GM12878 (cell line): ENCODE measurements at regions not wholly inside any gene's neighbourhood (a gene's known extent, or its start where the extent isn't known, plus 50 kb on each side); places are given as distances from the start of the nearest gene placed in this dataset.

Experiments used
- ATAC-seq: fragments of 200-7000 bp; cut with Tn5 transposase; 3 replicates; pipeline ENCODE4 v1.9.1; 2020; ENCODE audit warnings: mild to moderate bottlenecking, moderate library complexity
- BruUV-seq: library from RNA; stranded (reverse); fragments of 400-500 nt; replicated peaks from 2 replicates; lab custom pipeline; 2021; lab: Mats Ljungman, UMichigan
- CTCF ChIA-PET: fragments of 300-600 bp; sonication (Branson Sonifier 250); formaldehyde crosslinking; extraction: SDS; loops from one replicate; lab custom pipeline; 2021; ENCODE audit warnings: inconsistent platforms; lab: Yijun Ruan, JAX
- POLR2A ChIA-PET: fragments of 350-600 bp; formaldehyde crosslinking; extraction: SDS; loops from one replicate; lab custom pipeline; 2021; ENCODE audit warnings: inconsistent platforms; lab: Charles Lee
- RAD21 ChIA-PET: fragments of 300-600 bp; sonication (Branson Sonifier 250); formaldehyde crosslinking; loops from one replicate; lab custom pipeline; 2023; ENCODE audit warnings: antibody characterized with exemption; ENCODE audit not compliant: unreplicated experiment; lab: Charles Lee
- SMC1A ChIA-PET: fragments of 300-600 bp; sonication (Branson Sonifier 250); formaldehyde crosslinking; loops from one replicate; lab custom pipeline; 2023; ENCODE audit not compliant: unreplicated experiment, uncharacterized antibody; lab: Charles Lee
- DNase-seq: peaks from one replicate; pipeline ENCODE4 v3.0.0-alpha.2; 2011; ENCODE audit warnings: low read depth, low spot score
- FAIRE-seq: peaks from 3 replicates; lab custom pipeline; 2011; peaks lifted over from hg19 to GRCh38; lab: Jason Lieb, UNC
- H2AFZ ChIP-seq: 2 replicates; pipeline ENCODE4 v1.6.0; 2011; ENCODE audit warnings: low read depth, low read length, control low read depth; ENCODE audit not compliant: control insufficient read depth
- H3K27ac ChIP-seq: 2 replicates; pipeline ENCODE4 v1.5.1; 2011; ENCODE audit warnings: control low read depth; ENCODE audit not compliant: control insufficient read depth, insufficient read depth
- H3K27me3 ChIP-seq, 2 experiments: replicated peaks in 1 of 2; 2 replicates each; pipeline versions ENCODE4 v1.6.0 to v1.6.1; 2011; ENCODE audit warnings: low read length in 1 of 2; ENCODE audit not compliant: control insufficient read depth in 2 of 2, insufficient read depth in 2 of 2
- H3K36me3 ChIP-seq, 2 experiments: 2 replicates each; pipeline ENCODE4 v1.5.1; 2011; ENCODE audit warnings: low read length in 1 of 2; ENCODE audit not compliant: control insufficient read depth in 2 of 2, insufficient read depth in 2 of 2
- H3K4me1 ChIP-seq: 2 replicates; pipeline ENCODE4 v1.6.1; 2011; ENCODE audit warnings: mild to moderate bottlenecking, low read length, moderate library complexity, mixed read lengths; ENCODE audit not compliant: control insufficient read depth, insufficient read depth
- H3K4me2 ChIP-seq: 2 replicates; pipeline ENCODE4 v1.6.0; 2011; ENCODE audit warnings: control low read depth; ENCODE audit not compliant: control insufficient read depth, insufficient read depth
- H3K4me3 ChIP-seq: fragments of 200-600 bp; sonication (generic); 2 replicates; pipeline ENCODE4 v1.5.1; 2016
- H3K79me2 ChIP-seq: 2 replicates; pipeline ENCODE4 v1.6.0; 2011; ENCODE audit warnings: low read length; ENCODE audit not compliant: control insufficient read depth, insufficient read depth
- H3K9ac ChIP-seq: 2 replicates; pipeline ENCODE4 v1.8.0; 2011; ENCODE audit warnings: low read length, control low read depth, mixed read lengths; ENCODE audit not compliant: control insufficient read depth, insufficient read depth
- H3K9me3 ChIP-seq: replicated peaks from 3 replicates; pipeline ENCODE4 v1.5.1; 2011; ENCODE audit warnings: mild to moderate bottlenecking, low read length; ENCODE audit not compliant: control insufficient read depth, insufficient read depth
- H4K20me1 ChIP-seq: 2 replicates; pipeline ENCODE4 v1.6.0; 2011; ENCODE audit not compliant: control insufficient read depth, insufficient read depth
- ATF2 ChIP-seq: IDR thresholded peaks from 2 replicates; pipeline ENCODE4 v1.6.1; 2012; ENCODE audit warnings: low read length, inconsistent platforms
- CUX1 ChIP-seq: IDR thresholded peaks from 2 replicates; pipeline ENCODE4 v1.6.1; 2012; ENCODE audit warnings: improper control_type of control experiment, low read depth, low read length; ENCODE audit not compliant: insufficient replicate concordance
- HSF1 ChIP-seq: fragments of 150-350 bp; IDR thresholded peaks from 2 replicates; pipeline ENCODE4 v1.6.1; 2014; ENCODE audit warnings: mild to moderate bottlenecking, low read depth, low read length
- IKZF1 ChIP-seq: fragments of 450-650 bp; conservative IDR thresholded peaks from 2 replicates; pipeline ENCODE4 v1.6.1; 2017; ENCODE audit warnings: antibody characterized with exemption, mild to moderate bottlenecking
- IKZF2 ChIP-seq, 2 experiments: fragments of 450-650 bp; IDR thresholded peaks; 2 replicates each; pipeline ENCODE4 v1.6.1; 2017; ENCODE audit warnings: mild to moderate bottlenecking in 2 of 2, moderate library complexity in 2 of 2
- MYC ChIP-seq: IDR thresholded peaks from 2 replicates; pipeline ENCODE4 v1.6.1; 2011; ENCODE audit warnings: mild to moderate bottlenecking, low read length, moderate library complexity, inconsistent platforms; ENCODE audit not compliant: insufficient read depth, insufficient replicate concordance, insufficient read length, severe bottlenecking
- NFXL1 ChIP-seq: fragments of 450-650 bp; IDR thresholded peaks from 2 replicates; pipeline ENCODE4 v1.6.1; 2017; ENCODE audit warnings: antibody characterized with exemption, mild to moderate bottlenecking, borderline replicate concordance
- PAX8 ChIP-seq: fragments of 450-650 bp; IDR thresholded peaks from 2 replicates; pipeline ENCODE4 v1.6.1; 2017; ENCODE audit warnings: mild to moderate bottlenecking, moderate library complexity
- SIN3A ChIP-seq: IDR thresholded peaks from 2 replicates; pipeline ENCODE4 v1.6.1; 2012; ENCODE audit warnings: low read depth, low read length, improper control_type of control experiment
- ZNF207 ChIP-seq: fragments of 450-650 bp; IDR thresholded peaks from 2 replicates; pipeline ENCODE4 v1.6.1; 2014; ENCODE audit warnings: antibody characterized with exemption, mild to moderate bottlenecking, borderline replicate concordance
- ZNF384 ChIP-seq: IDR thresholded peaks from 2 replicates; pipeline ENCODE4 v1.6.1; 2012; ENCODE audit warnings: low read depth, mild to moderate bottlenecking, low read length, improper control_type of control experiment, borderline replicate concordance
- ZZZ3 ChIP-seq: IDR thresholded peaks from 2 replicates; pipeline ENCODE4 v1.6.1; 2011; ENCODE audit warnings: low read depth; ENCODE audit not compliant: control insufficient read depth, insufficient read length
- WGBS: methylation state at CpG from one replicate; pipeline ENCODE4 v1.1.6; 2016; ENCODE audit warnings: low lambda C conversion rate; ENCODE audit not compliant: insufficient replicate concordance, insufficient coverage; ENCODE audit errors: missing lambda C conversion rate; 5-methylcytosine and 5-hydroxymethylcytosine counted together
- in situ Hi-C: fragments of 300-500 bp; cut with MboI; formaldehyde crosslinking; loops from 9 replicates; pipeline ENCODE4 v1.14.3; 2018; ENCODE audit warnings: mixed read lengths
- intact Hi-C: fragments of 100-400 bp; cut with micrococcal nuclease; formaldehyde crosslinking; loops from one replicate; pipeline ENCODE4 v1.14.2; 2022; ENCODE audit not compliant: unreplicated experiment
- TF ChIP-seq, protein P1 (sequence below): fragments of 450-650 bp; IDR thresholded peaks from 2 replicates; pipeline ENCODE4 v1.6.1; 2017; ENCODE audit warnings: mild to moderate bottlenecking

- no peak for TF ChIP-seq ATF2
These were observed 495.6 kb upstream of the B3GAT1 start (continued) for GRCh38 chr11:134907636-134908035.

DNA sequence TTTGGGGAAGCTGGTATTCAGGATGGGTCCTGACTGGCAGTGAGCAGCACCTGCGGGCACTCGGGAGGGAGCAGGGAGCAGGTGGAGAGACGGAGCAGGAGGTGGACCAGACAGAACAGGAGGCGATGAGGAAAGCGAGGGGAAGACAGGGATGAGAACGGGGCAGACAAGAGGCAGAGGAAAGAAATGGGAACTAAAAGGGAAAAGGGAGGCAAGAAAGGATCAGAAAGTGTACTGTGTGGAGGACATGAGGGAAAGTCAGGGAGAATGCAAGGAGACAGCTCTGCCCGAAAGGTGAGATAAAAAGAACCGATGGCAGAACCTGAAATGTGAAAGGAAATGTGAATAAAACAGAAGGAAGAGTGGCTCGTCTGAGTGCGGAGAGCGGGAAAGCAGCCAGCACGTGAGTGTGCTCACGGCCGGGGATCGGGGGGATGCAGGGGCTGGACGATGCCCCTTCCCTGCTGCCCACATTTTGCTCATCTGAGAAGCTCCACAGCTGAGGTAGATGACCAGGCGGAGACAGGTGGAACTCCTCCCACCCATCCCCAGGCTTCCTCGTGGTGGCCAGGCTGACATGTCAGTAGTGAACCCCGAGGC lies 494.4 kb upstream of the B3GAT1 start:
- no peaks in the 10 kb centered on the region for H3K9me3 ChIP-seq
- DNase-seq (no peak), ATAC-seq (no peak), FAIRE-seq (no peak)
- no peaks in the 10 kb centered on the region for H3K4me1 ChIP-seq
- in situ Hi-C loops (no loop called here), intact Hi-C loops (no loop called here)
- H2AFZ ChIP-seq, result no peak overlapping the region
- ChIA-PET RAD21 (no interaction called here), POLR2A (no interaction called here), SMC1A (no interaction called here), CTCF (no interaction called here)
- H3K36me3 ChIP-seq, result no peaks in the 10 kb centered on the region
- H3K4me2 ChIP-seq, result no peak overlapping the region
- BruUV-seq, result no TSS peak
- H3K27me3 ChIP-seq, result peaks cover 2 to 4% of the 10 kb centered on the region in 2 experiments; a peak in 3 of 4 replicates
- peaks cover 2% of the 10 kb centered on the region; the same call in 1 of the 2 replicates for H4K20me1 ChIP-seq
- no peak overlapping the region for H3K4me3 ChIP-seq
- WGBS, result 36% methylated on average over 19 of the region's 19 CpGs
- H3K79me2 ChIP-seq, result no peaks in the 10 kb centered on the region
- H3K9ac ChIP-seq, result no peak overlapping the region
- no peak overlapping the region for H3K27ac ChIP-seq
- TF ChIP-seq ZNF207, result no peak
- no peak for TF ChIP-seq NFXL1
- TF ChIP-seq ZNF384, result no peak
- no peak for TF ChIP-seq MYC
- TF ChIP-seq ZZZ3, result no peak
- TF ChIP-seq, protein P1, sequence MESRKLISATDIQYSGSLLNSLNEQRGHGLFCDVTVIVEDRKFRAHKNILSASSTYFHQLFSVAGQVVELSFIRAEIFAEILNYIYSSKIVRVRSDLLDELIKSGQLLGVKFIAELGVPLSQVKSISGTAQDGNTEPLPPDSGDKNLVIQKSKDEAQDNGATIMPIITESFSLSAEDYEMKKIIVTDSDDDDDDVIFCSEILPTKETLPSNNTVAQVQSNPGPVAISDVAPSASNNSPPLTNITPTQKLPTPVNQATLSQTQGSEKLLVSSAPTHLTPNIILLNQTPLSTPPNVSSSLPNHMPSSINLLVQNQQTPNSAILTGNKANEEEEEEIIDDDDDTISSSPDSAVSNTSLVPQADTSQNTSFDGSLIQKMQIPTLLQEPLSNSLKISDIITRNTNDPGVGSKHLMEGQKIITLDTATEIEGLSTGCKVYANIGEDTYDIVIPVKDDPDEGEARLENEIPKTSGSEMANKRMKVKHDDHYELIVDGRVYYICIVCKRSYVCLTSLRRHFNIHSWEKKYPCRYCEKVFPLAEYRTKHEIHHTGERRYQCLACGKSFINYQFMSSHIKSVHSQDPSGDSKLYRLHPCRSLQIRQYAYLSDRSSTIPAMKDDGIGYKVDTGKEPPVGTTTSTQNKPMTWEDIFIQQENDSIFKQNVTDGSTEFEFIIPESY, result no peak
- TF ChIP-seq SIN3A, result no peak
- no peak for TF ChIP-seq CUX1
- TF ChIP-seq IKZF2 (IDR thresholded peaks at IDR 0.05), result no peak
- no peak for TF ChIP-seq IKZF1
- no peak for TF ChIP-seq HSF1
- no peak for TF ChIP-seq PAX8
